ENCODE measurements at regions not wholly inside any gene's neighbourhood (a gene's known extent, or its start where the extent isn't known, plus 50 kb on each side); places are given as distances from the start of the nearest gene placed in this dataset.

DNA sequence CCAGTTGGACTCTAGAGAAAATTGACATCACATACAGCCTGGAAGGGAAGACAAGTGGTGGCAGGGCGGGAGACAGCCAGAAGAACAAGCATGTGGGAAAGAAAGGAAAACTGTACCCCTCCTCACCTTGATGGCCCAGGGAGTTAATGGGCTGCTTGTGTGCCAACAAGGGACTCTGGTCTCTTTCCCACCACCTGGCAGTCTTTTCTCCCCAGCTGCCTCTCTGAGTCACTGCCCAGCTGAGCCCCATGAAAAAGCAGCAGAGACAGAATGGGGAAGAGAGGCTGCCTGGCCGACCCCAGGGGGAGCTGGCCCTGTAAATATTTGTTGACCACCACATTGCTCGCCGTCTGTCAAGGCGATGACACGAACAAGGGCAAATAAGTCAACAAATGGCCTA lies 359.4 kb downstream of the ENC1 start:
- Histone ChIP-seq H3K79me2 (ENCODE audit: insufficient read depth, low read length) (no peaks in the 10 kb centered on the region), H3K9me2 (replicated peaks; ENCODE audit: low read depth, low read length) (no peaks in the 10 kb centered on the region), H3K9ac (ENCODE audit: low read depth, low read length, poor library complexity, severe bottlenecking) (no peak overlapping the region), H2AFZ (ENCODE audit: low read length) (no peak overlapping the region), H3F3A (ENCODE audit: low read depth) (no peaks in the 10 kb centered on the region), H3K9me3 (ENCODE audit: insufficient read depth, low read depth, low read length) (no peaks in the 10 kb centered on the region), H3K4me3 (ENCODE audit: low read length, poor library complexity, severe bottlenecking) (no peak overlapping the region), H4K20me1 (ENCODE audit: insufficient read depth, low read length, poor library complexity, severe bottlenecking) (no peaks in the 10 kb centered on the region), H3K4me1 (ENCODE audit: insufficient read depth, low read length, poor library complexity, severe bottlenecking) (no peaks in the 10 kb centered on the region), H3K36me3 (ENCODE audit: insufficient read depth, low read length) (no peaks in the 10 kb centered on the region), H3K4me2 (ENCODE audit: low read depth, low read length, poor library complexity, severe bottlenecking) (no peak overlapping the region), H3K27me3 (ENCODE audit: insufficient read depth, low read length, poor library complexity, severe bottlenecking) (no peaks in the 10 kb centered on the region)
- no peak for TF ChIP-seq EZH2phosphoT487 (IDR thresholded peaks at IDR 0.05; ENCODE audit: borderline replicate concordance)
- TF ChIP-seq, protein P1, sequence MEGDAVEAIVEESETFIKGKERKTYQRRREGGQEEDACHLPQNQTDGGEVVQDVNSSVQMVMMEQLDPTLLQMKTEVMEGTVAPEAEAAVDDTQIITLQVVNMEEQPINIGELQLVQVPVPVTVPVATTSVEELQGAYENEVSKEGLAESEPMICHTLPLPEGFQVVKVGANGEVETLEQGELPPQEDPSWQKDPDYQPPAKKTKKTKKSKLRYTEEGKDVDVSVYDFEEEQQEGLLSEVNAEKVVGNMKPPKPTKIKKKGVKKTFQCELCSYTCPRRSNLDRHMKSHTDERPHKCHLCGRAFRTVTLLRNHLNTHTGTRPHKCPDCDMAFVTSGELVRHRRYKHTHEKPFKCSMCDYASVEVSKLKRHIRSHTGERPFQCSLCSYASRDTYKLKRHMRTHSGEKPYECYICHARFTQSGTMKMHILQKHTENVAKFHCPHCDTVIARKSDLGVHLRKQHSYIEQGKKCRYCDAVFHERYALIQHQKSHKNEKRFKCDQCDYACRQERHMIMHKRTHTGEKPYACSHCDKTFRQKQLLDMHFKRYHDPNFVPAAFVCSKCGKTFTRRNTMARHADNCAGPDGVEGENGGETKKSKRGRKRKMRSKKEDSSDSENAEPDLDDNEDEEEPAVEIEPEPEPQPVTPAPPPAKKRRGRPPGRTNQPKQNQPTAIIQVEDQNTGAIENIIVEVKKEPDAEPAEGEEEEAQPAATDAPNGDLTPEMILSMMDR (conservative IDR thresholded peaks at IDR 0.05; ENCODE audit: low read length), result no peak

DNA sequence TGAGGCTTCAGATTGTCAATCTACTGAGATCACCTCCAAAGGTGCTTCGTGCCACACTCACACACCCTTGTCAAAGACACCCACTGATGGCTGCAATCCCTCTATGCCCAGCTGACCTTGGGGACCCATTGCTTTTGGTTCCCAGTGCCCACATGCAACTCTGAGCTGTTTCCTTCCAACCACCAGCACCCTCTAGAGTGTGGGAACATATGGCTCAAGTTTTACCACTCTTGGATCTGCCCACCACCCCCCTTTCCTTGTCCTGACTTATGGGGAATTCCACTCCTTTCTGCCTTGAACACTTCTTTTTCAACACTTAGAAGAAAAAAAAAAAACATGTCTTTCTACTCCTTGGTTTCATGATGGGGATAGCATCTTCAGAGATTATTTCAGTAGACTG lies 360.2 kb downstream of the ENC1 start:
- no peak overlapping the region for H3K4me3 ChIP-seq (ENCODE audit: low read length, poor library complexity, severe bottlenecking)
- H3K9me2 ChIP-seq (replicated peaks; ENCODE audit: low read depth, low read length), result no peaks in the 10 kb centered on the region
- no peaks in the 10 kb centered on the region for H3K36me3 ChIP-seq (ENCODE audit: insufficient read depth, low read length)
- no peak for TF ChIP-seq EZH2phosphoT487 (IDR thresholded peaks at IDR 0.05; ENCODE audit: borderline replicate concordance)
- TF ChIP-seq, protein P1 (conservative IDR thresholded peaks at IDR 0.05; ENCODE audit: low read length), result no peak
- H3K27me3 ChIP-seq (ENCODE audit: insufficient read depth, low read length, poor library complexity, severe bottlenecking), result no peaks in the 10 kb centered on the region
- H3F3A ChIP-seq (ENCODE audit: low read depth), result no peaks in the 10 kb centered on the region
- no peaks in the 10 kb centered on the region for H3K79me2 ChIP-seq (ENCODE audit: insufficient read depth, low read length)
- no peak overlapping the region for H3K4me2 ChIP-seq (ENCODE audit: low read depth, low read length, poor library complexity, severe bottlenecking)
- H2AFZ ChIP-seq (ENCODE audit: low read length), result no peak overlapping the region
- no peaks in the 10 kb centered on the region for H4K20me1 ChIP-seq (ENCODE audit: insufficient read depth, low read length, poor library complexity, severe bottlenecking)
- no peak overlapping the region for H3K9ac ChIP-seq (ENCODE audit: low read depth, low read length, poor library complexity, severe bottlenecking)
- no peaks in the 10 kb centered on the region for H3K9me3 ChIP-seq (ENCODE audit: insufficient read depth, low read depth, low read length)
- no peaks in the 10 kb centered on the region for H3K4me1 ChIP-seq (ENCODE audit: insufficient read depth, low read length, poor library complexity, severe bottlenecking)

DNA sequence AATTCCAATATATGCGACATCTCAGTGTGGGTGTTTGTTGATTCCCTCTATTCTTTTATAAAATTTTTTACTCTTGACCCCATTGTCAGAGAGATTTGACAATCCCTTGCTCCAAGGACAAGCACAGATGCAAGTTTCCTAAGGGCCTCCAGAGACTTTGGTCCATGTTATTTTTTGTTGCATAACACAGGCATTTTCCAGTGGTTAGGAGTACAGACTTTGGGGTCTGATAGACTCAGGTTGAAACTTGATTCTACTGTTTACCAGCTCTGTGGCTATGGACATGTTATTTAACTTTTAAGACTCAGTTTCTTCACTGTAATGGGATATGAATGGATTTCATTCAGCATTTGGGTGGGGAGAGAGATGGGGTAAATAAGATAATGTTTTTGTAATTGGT lies 361.3 kb downstream of the ENC1 start:
- no peak for TF ChIP-seq EZH2phosphoT487 (IDR thresholded peaks at IDR 0.05; ENCODE audit: borderline replicate concordance)
- TF ChIP-seq, protein P1 (conservative IDR thresholded peaks at IDR 0.05; ENCODE audit: low read length), result no peak
- H3K36me3 ChIP-seq (ENCODE audit: insufficient read depth, low read length), result no peaks in the 10 kb centered on the region
- H4K20me1 ChIP-seq (ENCODE audit: insufficient read depth, low read length, poor library complexity, severe bottlenecking), result no peaks in the 10 kb centered on the region
- no peaks in the 10 kb centered on the region for H3K27me3 ChIP-seq (ENCODE audit: insufficient read depth, low read length, poor library complexity, severe bottlenecking)
- no peak overlapping the region for H3K9ac ChIP-seq (ENCODE audit: low read depth, low read length, poor library complexity, severe bottlenecking)
- no peak overlapping the region for H2AFZ ChIP-seq (ENCODE audit: low read length)
- no peaks in the 10 kb centered on the region for H3F3A ChIP-seq (ENCODE audit: low read depth)
- no peak overlapping the region for H3K4me3 ChIP-seq (ENCODE audit: low read length, poor library complexity, severe bottlenecking)
- H3K79me2 ChIP-seq (ENCODE audit: insufficient read depth, low read length), result no peaks in the 10 kb centered on the region
- no peaks in the 10 kb centered on the region for H3K4me1 ChIP-seq (ENCODE audit: insufficient read depth, low read length, poor library complexity, severe bottlenecking)
- H3K9me3 ChIP-seq (ENCODE audit: insufficient read depth, low read depth, low read length), result no peaks in the 10 kb centered on the region
- no peak overlapping the region for H3K4me2 ChIP-seq (ENCODE audit: low read depth, low read length, poor library complexity, severe bottlenecking)
- H3K9me2 ChIP-seq (replicated peaks; ENCODE audit: low read depth, low read length), result no peaks in the 10 kb centered on the region

Measured in Loucy (cell line).